ENCODE measurements at regions not wholly inside any gene's neighbourhood (a gene's known extent, or its start where the extent isn't known, plus 50 kb on each side); places are given as distances from the start of the nearest gene placed in this dataset.

DNA sequence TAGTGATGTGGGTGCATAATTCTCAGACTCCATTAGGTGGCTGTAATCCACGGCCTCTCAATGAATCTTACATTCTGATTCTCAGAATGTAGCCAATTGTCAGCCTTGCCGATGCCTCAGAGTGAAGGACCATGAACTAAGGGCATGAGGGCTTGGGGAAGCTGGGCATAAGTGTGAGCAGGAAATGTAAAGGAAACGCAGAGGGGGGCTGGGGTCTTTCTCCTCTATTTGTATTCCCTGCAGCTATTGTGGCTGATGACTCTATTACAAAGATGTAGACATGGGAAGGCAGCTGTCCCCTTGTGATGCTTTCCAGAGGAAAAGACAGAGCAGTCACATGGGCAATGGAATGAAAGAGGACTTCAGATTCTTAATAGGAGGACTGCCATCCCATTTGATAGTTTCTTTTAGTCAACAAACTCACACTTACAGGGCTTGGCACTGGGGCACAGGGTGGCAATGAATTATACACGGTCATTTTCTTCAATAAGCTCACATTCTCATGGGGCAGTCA, 353.2 kb upstream of the PKDCC start:
- TF ChIP-seq EZH2 (IDR thresholded peaks at IDR 0.05; ENCODE audit: borderline replicate concordance, low read depth, low read length, poor library complexity, severe bottlenecking): no peak
- TF ChIP-seq, protein P1, sequence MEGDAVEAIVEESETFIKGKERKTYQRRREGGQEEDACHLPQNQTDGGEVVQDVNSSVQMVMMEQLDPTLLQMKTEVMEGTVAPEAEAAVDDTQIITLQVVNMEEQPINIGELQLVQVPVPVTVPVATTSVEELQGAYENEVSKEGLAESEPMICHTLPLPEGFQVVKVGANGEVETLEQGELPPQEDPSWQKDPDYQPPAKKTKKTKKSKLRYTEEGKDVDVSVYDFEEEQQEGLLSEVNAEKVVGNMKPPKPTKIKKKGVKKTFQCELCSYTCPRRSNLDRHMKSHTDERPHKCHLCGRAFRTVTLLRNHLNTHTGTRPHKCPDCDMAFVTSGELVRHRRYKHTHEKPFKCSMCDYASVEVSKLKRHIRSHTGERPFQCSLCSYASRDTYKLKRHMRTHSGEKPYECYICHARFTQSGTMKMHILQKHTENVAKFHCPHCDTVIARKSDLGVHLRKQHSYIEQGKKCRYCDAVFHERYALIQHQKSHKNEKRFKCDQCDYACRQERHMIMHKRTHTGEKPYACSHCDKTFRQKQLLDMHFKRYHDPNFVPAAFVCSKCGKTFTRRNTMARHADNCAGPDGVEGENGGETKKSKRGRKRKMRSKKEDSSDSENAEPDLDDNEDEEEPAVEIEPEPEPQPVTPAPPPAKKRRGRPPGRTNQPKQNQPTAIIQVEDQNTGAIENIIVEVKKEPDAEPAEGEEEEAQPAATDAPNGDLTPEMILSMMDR (conservative IDR thresholded peaks at IDR 0.05; ENCODE audit: low read depth, low read length): no peak
- Histone ChIP-seq H3K36me3 (ENCODE audit: insufficient read depth, low read length, poor library complexity, severe bottlenecking) (no peaks in the 10 kb centered on the region), H3K4me3 (ENCODE audit: low read depth, low read length, poor library complexity, severe bottlenecking) (no peak overlapping the region), H3K9me3 (ENCODE audit: low read depth, low read length, poor library complexity, severe bottlenecking) (no peaks in the 10 kb centered on the region), H3K27me3 (replicated peaks; ENCODE audit: insufficient read depth, low read depth, low read length, poor library complexity) (peaks cover 16% of the 10 kb centered on the region), H3K4me1 (ENCODE audit: insufficient read depth, low read length, poor library complexity, severe bottlenecking) (no peaks in the 10 kb centered on the region), H3K27ac (ENCODE audit: low read depth, low read length, poor library complexity, severe bottlenecking) (no peak overlapping the region)
- BruUV-seq (replicated peaks): no TSS peak
- ChIA-PET CTCF (no interaction called here), POLR2A (ENCODE audit: low non-redundant PET) (no interaction called here)
- intact Hi-C loops (cut with micrococcal nuclease; ENCODE audit: unreplicated experiment): loop anchor here (5.0 to 10.0 kb wide), 2 partner anchors 1247 to 1780 kb away; no protein-coding TSS in a partner anchor
- DNase-seq (ENCODE audit: low spot score): no peak

DNA sequence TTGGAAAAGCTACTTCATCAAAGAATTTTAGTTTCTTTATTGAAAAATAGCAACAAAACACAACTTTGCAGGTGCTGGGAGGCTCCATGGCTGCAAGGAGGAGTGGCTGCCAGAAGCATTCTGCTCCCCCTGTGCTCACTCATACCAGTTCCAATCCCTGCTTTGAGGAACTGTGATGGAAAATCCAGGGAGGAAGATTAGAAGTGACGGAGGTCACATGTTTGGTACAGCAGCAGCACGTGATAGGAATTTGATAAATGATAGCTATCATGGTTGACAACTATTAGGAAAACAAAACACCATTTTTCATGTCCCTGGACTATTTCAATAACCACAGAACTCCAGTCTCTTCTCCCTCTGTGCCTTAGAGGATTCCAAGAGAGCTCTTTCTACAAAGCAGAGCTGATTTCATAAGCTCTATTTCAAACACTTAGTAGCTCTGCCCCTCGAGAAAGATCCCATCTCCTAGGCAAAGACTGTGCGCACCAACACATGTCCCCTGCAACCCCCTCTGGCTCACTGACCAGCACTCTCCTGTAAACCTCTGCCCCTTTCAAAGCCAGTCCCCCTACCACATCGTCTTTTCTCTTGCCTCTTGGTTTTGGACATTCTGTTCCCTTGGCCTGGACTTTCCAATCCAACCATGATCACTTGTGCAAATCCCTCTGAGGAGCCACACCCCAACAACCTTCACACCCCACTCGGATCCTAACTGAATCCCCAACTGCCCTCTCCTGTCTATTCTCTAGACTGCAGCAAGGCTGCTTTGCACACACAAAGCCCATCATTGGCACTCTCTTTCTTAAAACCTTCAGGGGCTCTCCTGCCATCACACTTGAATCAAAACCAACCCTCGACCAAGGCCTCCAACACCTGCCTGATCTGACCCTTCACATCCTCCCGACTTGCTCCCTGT, 352.4 kb upstream of the PKDCC start:
- no peak for DNase-seq (ENCODE audit: low spot score)
- H3K36me3 ChIP-seq (ENCODE audit: insufficient read depth, low read length, poor library complexity, severe bottlenecking): no peaks in the 10 kb centered on the region
- no peak overlapping the region for H3K4me3 ChIP-seq (ENCODE audit: low read depth, low read length, poor library complexity, severe bottlenecking)
- ChIA-PET CTCF (interaction anchor here (0.5 kb wide), 1 partner anchor 1781 kb away, joined by 3 read pairs; no protein-coding TSS in a partner anchor), POLR2A (ENCODE audit: low non-redundant PET) (no interaction called here)
- no peak for TF ChIP-seq EZH2 (IDR thresholded peaks at IDR 0.05; ENCODE audit: borderline replicate concordance, low read depth, low read length, poor library complexity, severe bottlenecking)
- TF ChIP-seq, protein P1 (conservative IDR thresholded peaks at IDR 0.05; ENCODE audit: low read depth, low read length): no peak
- H3K9me3 ChIP-seq (ENCODE audit: low read depth, low read length, poor library complexity, severe bottlenecking): no peaks in the 10 kb centered on the region
- intact Hi-C loops (cut with micrococcal nuclease; ENCODE audit: unreplicated experiment): loop anchor here (5.0 to 10.0 kb wide), 2 partner anchors 1248 to 1781 kb away; no protein-coding TSS in a partner anchor
- H3K27me3 ChIP-seq (replicated peaks; ENCODE audit: insufficient read depth, low read depth, low read length, poor library complexity): peaks cover 20% of the 10 kb centered on the region
- no peaks in the 10 kb centered on the region for H3K4me1 ChIP-seq (ENCODE audit: insufficient read depth, low read length, poor library complexity, severe bottlenecking)
- H3K27ac ChIP-seq (ENCODE audit: low read depth, low read length, poor library complexity, severe bottlenecking): no peak overlapping the region
- BruUV-seq (replicated peaks): no TSS peak

DNA sequence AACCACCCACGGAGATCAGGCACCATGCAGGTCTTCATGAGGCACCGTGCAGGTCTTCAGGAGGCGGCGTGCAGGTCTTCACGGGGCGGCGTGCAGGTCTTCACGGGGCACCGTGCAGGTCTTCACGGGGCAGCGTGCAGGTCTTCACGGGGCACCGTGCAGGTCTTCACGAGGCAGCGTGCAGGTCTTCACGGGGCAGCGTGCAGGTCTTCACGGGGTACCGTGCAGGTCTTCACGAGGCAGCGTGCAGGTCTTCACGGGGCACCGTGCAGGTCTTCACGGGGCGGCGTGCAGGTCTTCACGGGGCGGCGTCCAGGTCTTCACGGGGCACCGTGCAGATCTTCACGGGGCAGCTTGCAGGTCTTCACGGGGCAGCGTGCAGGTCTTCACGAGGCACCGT, 350.4 kb upstream of the PKDCC start:
- no peaks in the 10 kb centered on the region for H3K36me3 ChIP-seq (ENCODE audit: insufficient read depth, low read length, poor library complexity, severe bottlenecking)
- H3K4me3 ChIP-seq (ENCODE audit: low read depth, low read length, poor library complexity, severe bottlenecking): no peak overlapping the region

More for the DNA sequence above, 350.4 kb upstream of the PKDCC start:
- BruUV-seq (replicated peaks): no TSS peak
- intact Hi-C loops (cut with micrococcal nuclease; ENCODE audit: unreplicated experiment): loop anchor here (5.0 to 10.0 kb wide), 2 partner anchors 1250 to 1783 kb away; no protein-coding TSS in a partner anchor
- no peak overlapping the region for H3K27ac ChIP-seq (ENCODE audit: low read depth, low read length, poor library complexity, severe bottlenecking)
- CTCF ChIA-PET: interaction anchor here (2.8 kb wide), 1 partner anchor 283 kb away, joined by 18 read pairs; no protein-coding TSS in a partner anchor
- no peak for DNase-seq (ENCODE audit: low spot score)
- POLR2A ChIA-PET (ENCODE audit: low non-redundant PET): no interaction called here
- H3K27me3 ChIP-seq (replicated peaks; ENCODE audit: insufficient read depth, low read depth, low read length, poor library complexity): peaks cover 25% of the 10 kb centered on the region
- H3K4me1 ChIP-seq (ENCODE audit: insufficient read depth, low read length, poor library complexity, severe bottlenecking): no peaks in the 10 kb centered on the region
- TF ChIP-seq EZH2 (IDR thresholded peaks at IDR 0.05; ENCODE audit: borderline replicate concordance, low read depth, low read length, poor library complexity, severe bottlenecking): no peak
- TF ChIP-seq, protein P1 (conservative IDR thresholded peaks at IDR 0.05; ENCODE audit: low read depth, low read length): no peak
- H3K9me3 ChIP-seq (ENCODE audit: low read depth, low read length, poor library complexity, severe bottlenecking): no peaks in the 10 kb centered on the region

All from A673 (cell line).